ENCODE measurements at regions not wholly inside any gene's neighbourhood (a gene's known extent, or its start where the extent isn't known, plus 50 kb on each side); places are given as distances from the start of the nearest gene placed in this dataset.

DNA sequence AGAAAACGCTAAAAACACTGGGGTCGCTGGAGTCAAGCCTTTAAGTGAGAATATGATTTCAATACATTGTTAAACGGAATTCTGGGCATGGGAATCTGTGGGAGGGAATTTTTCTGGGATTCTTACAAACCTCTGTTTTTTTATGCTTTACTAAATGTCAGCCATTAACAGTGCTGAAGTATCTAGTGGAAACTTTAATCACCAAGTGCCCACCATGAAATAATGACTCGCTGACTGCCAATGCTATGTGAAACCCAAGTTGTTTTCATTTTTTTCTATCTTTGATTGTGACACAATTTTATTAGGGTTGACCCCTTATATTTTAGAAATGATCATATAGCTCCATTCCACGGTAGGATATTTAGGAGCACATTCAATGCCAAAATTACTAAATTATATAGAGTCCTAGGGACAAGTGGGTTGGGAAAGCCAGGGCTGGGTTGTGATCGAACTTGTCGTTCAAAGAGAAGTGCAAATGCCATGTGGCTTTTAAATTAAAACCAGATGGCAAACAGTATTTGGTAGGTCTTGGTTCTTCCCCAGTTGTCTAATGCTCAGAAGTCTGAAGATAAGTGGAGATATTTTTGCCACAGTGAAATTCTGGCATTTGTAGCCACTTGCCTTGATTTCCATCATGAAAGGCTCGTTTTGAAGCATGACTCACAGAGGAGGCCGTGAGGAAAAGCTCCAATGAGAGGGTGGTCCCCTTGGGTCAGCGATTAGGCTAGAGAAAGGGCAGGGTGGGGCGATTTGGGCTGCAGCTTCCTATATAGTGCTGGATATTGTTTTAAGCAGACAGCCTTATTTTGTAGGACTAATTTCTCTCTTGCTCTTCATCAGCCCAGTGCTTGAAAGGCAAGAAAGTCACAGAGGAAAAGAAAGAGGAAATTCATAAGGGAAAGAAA lies 254.4 kb upstream of the JAG1 start:
- no peak for ATAC-seq
- Histone ChIP-seq H3K9me3 (no peaks in the 10 kb centered on the region), H3K27me3 (no peaks in the 10 kb centered on the region), H3K36me3 (no peaks in the 10 kb centered on the region), H3K4me1 (peaks cover 0 to 10% (median 0%) of the 10 kb centered on the region in 3 donors), H3K27ac (peak overlapping the region in 1 of 4 donors; percentile 27), H3K4me3 (no peak overlapping the region)
- TF ChIP-seq POLR2A (IDR thresholded peaks at IDR 0.05): no peak
- TF ChIP-seq, protein P1, sequence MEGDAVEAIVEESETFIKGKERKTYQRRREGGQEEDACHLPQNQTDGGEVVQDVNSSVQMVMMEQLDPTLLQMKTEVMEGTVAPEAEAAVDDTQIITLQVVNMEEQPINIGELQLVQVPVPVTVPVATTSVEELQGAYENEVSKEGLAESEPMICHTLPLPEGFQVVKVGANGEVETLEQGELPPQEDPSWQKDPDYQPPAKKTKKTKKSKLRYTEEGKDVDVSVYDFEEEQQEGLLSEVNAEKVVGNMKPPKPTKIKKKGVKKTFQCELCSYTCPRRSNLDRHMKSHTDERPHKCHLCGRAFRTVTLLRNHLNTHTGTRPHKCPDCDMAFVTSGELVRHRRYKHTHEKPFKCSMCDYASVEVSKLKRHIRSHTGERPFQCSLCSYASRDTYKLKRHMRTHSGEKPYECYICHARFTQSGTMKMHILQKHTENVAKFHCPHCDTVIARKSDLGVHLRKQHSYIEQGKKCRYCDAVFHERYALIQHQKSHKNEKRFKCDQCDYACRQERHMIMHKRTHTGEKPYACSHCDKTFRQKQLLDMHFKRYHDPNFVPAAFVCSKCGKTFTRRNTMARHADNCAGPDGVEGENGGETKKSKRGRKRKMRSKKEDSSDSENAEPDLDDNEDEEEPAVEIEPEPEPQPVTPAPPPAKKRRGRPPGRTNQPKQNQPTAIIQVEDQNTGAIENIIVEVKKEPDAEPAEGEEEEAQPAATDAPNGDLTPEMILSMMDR (IDR thresholded peaks at IDR 0.05): no peak
- no peak for TF ChIP-seq EP300 (IDR thresholded peaks at IDR 0.05)
- TF ChIP-seq POLR2AphosphoS5 (IDR thresholded peaks at IDR 0.05): no peak
- WGBS, 2 donors (ENCODE audit: low coverage in 1 of 2): 69 to 76% methylated on average over 10 to 11 of the region's 11 CpGs

DNA sequence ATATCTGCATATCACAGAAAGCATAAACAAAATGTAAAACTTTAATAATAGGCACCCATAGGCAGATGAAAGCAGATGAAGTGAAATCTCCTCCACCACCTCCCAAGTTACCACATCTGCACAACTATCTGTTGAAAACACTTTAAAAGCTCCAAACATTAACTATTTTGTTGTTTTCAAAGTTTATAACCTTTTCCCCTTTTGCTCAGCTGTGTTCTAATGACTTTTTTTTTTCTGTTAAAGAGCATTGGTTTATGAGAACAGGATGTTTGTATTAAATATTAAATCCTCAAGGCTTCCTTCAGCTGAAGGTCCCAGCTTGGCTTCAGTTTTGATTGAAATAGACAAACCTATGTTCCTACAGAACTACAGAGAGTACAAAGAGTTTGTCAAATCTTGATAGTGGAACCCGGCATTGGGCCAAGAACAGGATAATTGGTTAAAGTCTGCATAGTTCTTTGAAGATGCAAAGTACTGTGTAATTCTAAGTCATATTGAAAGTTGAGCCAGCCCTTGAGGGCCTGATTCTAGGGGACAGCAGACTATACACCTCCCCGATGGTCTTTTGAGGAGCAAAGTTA lies 255.1 kb upstream of the JAG1 start:
- Histone ChIP-seq H3K36me3 (no peaks in the 10 kb centered on the region), H3K4me1 (peaks cover 0 to 10% (median 0%) of the 10 kb centered on the region in 3 donors), H3K9me3 (no peaks in the 10 kb centered on the region), H3K27me3 (no peaks in the 10 kb centered on the region), H3K4me3 (no peak overlapping the region), H3K27ac (peak overlapping the region in 1 of 4 donors; percentile 27)
- ATAC-seq: no peak
- no peak for TF ChIP-seq EP300 (IDR thresholded peaks at IDR 0.05)
- no peak for TF ChIP-seq POLR2A (IDR thresholded peaks at IDR 0.05)
- TF ChIP-seq POLR2AphosphoS5 (IDR thresholded peaks at IDR 0.05): no peak
- TF ChIP-seq, protein P1 (IDR thresholded peaks at IDR 0.05): no peak
- WGBS, 2 donors (ENCODE audit: low coverage in 1 of 2): 30 to 63% methylated on average over 1 to 2 of the region's 2 CpGs

DNA sequence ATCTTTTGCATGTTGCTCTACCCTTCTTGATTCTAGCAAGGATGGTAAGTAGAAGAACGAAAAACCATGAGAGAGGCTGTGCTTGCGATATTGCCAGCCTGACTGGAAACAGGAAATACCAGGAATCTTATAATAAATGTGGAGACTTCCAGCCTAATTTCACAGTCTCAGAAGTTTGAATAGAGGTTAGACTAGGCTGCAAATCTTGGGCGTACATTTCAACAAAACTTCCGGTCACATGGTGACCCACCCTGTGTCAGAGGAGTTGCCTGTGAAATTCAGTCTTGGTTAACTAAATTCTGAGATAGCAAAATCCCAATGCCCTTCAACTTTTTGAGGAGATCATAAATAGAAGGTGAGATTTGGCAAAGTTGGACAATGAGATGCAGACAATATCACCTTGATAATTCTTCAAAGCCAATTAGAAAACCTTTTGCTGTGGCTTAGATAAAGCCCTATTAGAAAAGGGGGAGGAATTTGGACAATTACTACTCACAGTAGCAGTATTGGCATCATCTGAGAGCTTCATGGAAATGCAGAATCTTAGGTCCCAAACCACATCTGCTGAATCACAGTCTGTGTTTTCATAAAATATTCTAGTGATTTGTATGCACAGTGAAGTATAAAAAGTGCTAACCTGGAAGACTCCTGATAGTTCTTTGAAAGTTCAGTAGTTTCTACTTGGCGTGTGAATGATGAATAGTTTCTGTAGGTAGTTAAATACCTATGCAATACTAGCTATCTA lies 262.0 kb upstream of the JAG1 start:
- Histone ChIP-seq H3K9me3 (no peaks in the 10 kb centered on the region), H3K27me3 (no peaks in the 10 kb centered on the region), H3K27ac (no peak overlapping the region), H3K36me3 (no peaks in the 10 kb centered on the region), H3K4me1 (no peaks in the 10 kb centered on the region), H3K4me3 (no peak overlapping the region)
- no peak for ATAC-seq
- 68 to 73% methylated on average over 3 to 4 of the region's 5 CpGs for WGBS, 2 donors (ENCODE audit: low coverage in 1 of 2)
- TF ChIP-seq, protein P1 (IDR thresholded peaks at IDR 0.05): no peak
- no peak for TF ChIP-seq POLR2A (IDR thresholded peaks at IDR 0.05)
- no peak for TF ChIP-seq EP300 (IDR thresholded peaks at IDR 0.05)
- no peak for TF ChIP-seq POLR2AphosphoS5 (IDR thresholded peaks at IDR 0.05)

DNA sequence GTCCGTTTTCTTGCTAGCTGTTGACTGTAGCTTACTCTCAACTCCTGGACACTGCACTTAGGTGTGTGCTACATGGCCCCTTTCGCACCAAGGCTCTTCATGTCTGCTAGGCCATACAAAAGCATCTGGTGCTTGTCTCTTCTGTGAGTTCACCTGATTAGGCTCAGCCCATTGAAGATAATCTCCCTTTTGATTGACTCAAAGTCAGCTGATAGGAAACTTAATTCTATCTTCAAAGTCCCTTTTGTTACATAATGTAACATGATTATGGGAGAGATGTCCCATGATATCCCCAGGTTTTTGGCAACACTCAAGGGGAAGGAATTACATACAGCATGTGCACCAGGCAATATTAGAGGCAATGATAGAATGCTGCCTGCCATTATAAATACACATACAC lies 263.0 kb upstream of the JAG1 start:
- no peaks in the 10 kb centered on the region for H3K4me1 ChIP-seq
- no peaks in the 10 kb centered on the region for H3K9me3 ChIP-seq
- no peaks in the 10 kb centered on the region for H3K36me3 ChIP-seq
- WGBS, 2 donors (ENCODE audit: low coverage in 1 of 2): 78 to 81% methylated on average over 1 to 2 of the region's 2 CpGs
- ATAC-seq: no peak
- H3K27ac ChIP-seq: no peak overlapping the region
- TF ChIP-seq EP300 (IDR thresholded peaks at IDR 0.05) (no peak), POLR2AphosphoS5 (IDR thresholded peaks at IDR 0.05) (no peak), POLR2A (IDR thresholded peaks at IDR 0.05) (no peak)
- TF ChIP-seq, protein P1 (IDR thresholded peaks at IDR 0.05): no peak
- no peak overlapping the region for H3K4me3 ChIP-seq
- no peaks in the 10 kb centered on the region for H3K27me3 ChIP-seq
